Mucosa of descending colon (tissue), 3 donors: ENCODE measurements at regions not wholly inside any gene's neighbourhood (a gene's known extent, or its start where the extent isn't known, plus 50 kb on each side); places are given as distances from the start of the nearest gene placed in this dataset.

Experiments
- ATAC-seq: fragments of 200-7000 bp; cut with Tn5 transposase; one replicate; pipeline ENCODE4 v1.9.1; 2020; ENCODE audit warnings: mild to moderate bottlenecking, moderate library complexity
- DNase-seq, 3 donors: peaks; one replicate each; pipeline ENCODE4 v3.0.0-alpha.2; 2020
- H3K36me3 ChIP-seq: fragments of 200-600 bp; one replicate; pipeline ENCODE4 v1.8.0; 2021; ENCODE audit warnings: low read depth, mild to moderate bottlenecking
- H3K4me1 ChIP-seq: fragments of 200-600 bp; one replicate; pipeline ENCODE4 v1.8.0; 2021; ENCODE audit warnings: low read depth, mild to moderate bottlenecking
- H3K4me3 ChIP-seq: fragments of 200-600 bp; one replicate; pipeline ENCODE4 v1.8.0; 2021; ENCODE audit warnings: mild to moderate bottlenecking
- H3K9me3 ChIP-seq: fragments of 200-600 bp; one replicate; pipeline ENCODE4 v1.8.0; 2021; ENCODE audit warnings: mild to moderate bottlenecking
- intact Hi-C, 2 donors: fragments of 100-400 bp; cut with DNase I in 1 of 2; cut with micrococcal nuclease in 1 of 2; formaldehyde crosslinking; loops; one replicate each; pipeline versions ENCODE4 v1.11.0 to v1.11.1; 2022; cut with DNase I, micrococcal nuclease
- TF ChIP-seq, protein P1 (sequence below): fragments of 200-600 bp; IDR thresholded peaks from one replicate; pipeline ENCODE4 v1.8.0; 2022; ENCODE audit warnings: antibody characterized with exemption, mild to moderate bottlenecking
- donor health status: DM: no; HTN: no; CAD: no; lungs with moderate emphysema.
- donor health status: DM: no; HTN: no; CAD: no.
- donor health status: DM: no; HTN: yes; CAD: no.

DNA sequence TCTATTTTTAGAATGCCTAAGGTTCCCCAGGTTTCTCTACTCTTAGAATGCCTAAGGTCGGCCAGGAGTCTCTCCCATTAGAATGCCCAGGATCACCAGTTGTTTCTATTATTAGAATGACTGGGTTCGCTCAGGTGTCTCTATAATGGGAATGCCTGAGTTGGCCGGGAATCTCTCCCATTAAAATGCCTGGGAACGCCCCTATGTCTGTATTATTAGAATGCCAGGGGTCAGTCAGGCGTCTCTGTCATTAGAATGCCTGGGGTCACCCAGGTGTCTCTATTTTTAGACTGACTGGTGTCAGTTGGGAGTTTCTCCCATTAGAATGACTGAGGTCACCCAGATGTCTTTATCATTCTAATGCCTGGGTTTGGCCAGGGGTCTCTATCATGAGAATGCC lies 2252.5 kb downstream of the TP53TG3F start:
- DNase-seq (no peak), ATAC-seq (no peak)
- no peaks in the 10 kb centered on the region for H3K36me3 ChIP-seq
- H3K9me3 ChIP-seq, result peaks cover 77% of the 10 kb centered on the region
- no peak overlapping the region for H3K4me3 ChIP-seq
- intact Hi-C loops, result no loop called here
- TF ChIP-seq, protein P1, sequence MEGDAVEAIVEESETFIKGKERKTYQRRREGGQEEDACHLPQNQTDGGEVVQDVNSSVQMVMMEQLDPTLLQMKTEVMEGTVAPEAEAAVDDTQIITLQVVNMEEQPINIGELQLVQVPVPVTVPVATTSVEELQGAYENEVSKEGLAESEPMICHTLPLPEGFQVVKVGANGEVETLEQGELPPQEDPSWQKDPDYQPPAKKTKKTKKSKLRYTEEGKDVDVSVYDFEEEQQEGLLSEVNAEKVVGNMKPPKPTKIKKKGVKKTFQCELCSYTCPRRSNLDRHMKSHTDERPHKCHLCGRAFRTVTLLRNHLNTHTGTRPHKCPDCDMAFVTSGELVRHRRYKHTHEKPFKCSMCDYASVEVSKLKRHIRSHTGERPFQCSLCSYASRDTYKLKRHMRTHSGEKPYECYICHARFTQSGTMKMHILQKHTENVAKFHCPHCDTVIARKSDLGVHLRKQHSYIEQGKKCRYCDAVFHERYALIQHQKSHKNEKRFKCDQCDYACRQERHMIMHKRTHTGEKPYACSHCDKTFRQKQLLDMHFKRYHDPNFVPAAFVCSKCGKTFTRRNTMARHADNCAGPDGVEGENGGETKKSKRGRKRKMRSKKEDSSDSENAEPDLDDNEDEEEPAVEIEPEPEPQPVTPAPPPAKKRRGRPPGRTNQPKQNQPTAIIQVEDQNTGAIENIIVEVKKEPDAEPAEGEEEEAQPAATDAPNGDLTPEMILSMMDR, result no peak
- no peaks in the 10 kb centered on the region for H3K4me1 ChIP-seq

DNA sequence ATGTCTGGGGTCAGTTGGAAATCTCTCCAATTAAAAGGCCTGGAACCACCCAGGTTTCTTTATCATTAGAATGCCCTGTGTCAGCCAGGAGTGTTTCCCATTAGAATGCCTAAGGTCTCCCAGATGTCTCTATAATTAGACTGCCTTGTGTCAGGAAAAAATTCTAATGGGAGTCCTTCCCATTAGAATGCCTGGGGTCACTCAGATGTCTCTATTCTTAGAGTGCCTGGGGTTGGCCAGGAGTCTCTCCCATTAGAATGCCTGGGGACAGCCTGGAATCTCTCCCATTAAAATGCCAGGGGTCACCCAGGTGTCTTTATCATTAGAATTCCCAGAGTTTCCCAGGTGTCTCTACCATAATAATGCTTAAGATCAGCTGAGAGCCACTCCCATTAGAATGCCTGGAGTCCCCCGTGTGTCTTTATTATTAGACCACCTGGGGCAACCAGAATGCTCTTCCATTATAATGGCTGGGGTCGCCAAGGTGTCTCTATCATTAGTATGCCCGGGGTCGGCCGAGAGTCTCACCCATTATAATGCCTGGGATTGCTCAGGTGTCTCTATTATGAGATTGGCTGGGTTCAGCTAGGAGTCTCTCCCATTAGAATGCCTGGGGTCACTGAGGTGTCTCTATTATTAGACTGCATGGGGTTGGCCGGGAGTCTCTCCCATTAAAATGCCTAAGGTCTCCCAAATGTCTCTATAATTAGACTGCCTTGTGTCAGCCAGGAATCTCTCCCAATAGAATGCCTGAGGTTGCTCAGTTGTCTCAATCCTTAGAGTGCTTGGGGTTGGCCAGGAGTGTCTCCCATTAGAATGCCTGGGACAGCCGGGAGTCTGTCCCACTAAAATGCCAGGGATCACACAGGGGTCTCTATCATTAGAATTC lies 2254.6 kb downstream of the TP53TG3F start:
- DNase-seq, result no peak
- Histone ChIP-seq H3K4me1 (no peaks in the 10 kb centered on the region), H3K9me3 (peaks cover 61% of the 10 kb centered on the region), H3K4me3 (no peak overlapping the region), H3K36me3 (no peaks in the 10 kb centered on the region)
- no peak for ATAC-seq
- intact Hi-C loops, result no loop called here
- TF ChIP-seq, protein P1, result no peak

DNA sequence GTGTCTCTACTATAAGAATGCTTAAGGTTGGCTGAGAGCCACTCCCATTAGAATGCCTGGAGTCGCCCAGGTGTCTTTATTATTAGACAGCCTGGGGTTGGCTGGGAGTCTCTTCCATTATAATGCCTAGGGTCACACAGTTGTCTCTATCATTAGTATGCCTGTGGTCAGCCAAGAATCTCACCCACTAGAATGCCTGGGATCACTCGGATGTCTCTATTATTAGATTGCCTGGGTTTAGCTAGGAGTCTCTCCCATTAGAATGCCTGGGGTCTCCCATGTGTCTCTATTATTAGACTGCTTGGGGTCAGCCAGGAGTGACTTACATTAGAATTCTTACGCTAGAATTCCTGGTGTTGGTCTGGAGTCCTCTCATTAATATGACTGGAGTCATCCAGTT lies 2255.3 kb downstream of the TP53TG3F start:
- ATAC-seq (no peak), DNase-seq (no peak)
- TF ChIP-seq, protein P1, result no peak
- Histone ChIP-seq H3K4me3 (no peak overlapping the region), H3K36me3 (no peaks in the 10 kb centered on the region), H3K9me3 (peaks cover 61% of the 10 kb centered on the region), H3K4me1 (no peaks in the 10 kb centered on the region)
- intact Hi-C loops, result no loop called here

DNA sequence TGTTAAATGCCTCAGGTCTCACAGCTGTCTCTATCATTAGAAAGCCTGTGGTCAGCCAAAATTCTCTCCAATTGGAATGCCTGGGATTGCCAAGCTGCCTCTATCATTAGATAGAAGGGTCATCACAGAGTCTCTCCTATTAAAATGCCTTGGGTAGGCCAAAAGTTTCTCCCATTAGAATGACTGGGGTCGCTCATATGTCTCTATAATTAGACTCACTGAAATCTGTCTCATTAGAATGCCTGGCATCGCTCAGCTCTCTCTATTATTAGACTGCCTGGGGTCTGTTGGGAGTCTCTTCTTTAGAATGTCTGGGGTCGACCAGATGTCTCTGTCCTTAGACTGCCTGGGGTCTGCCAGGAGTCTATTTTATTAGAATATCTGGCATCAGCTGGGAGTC lies 2265.1 kb downstream of the TP53TG3F start:
- intact Hi-C loops, result no loop called here
- TF ChIP-seq, protein P1, result no peak
- Histone ChIP-seq H3K4me3 (no peak overlapping the region), H3K9me3 (peaks cover 90% of the 10 kb centered on the region), H3K36me3 (no peaks in the 10 kb centered on the region), H3K4me1 (no peaks in the 10 kb centered on the region)
- no peak for DNase-seq
- no peak for ATAC-seq

DNA sequence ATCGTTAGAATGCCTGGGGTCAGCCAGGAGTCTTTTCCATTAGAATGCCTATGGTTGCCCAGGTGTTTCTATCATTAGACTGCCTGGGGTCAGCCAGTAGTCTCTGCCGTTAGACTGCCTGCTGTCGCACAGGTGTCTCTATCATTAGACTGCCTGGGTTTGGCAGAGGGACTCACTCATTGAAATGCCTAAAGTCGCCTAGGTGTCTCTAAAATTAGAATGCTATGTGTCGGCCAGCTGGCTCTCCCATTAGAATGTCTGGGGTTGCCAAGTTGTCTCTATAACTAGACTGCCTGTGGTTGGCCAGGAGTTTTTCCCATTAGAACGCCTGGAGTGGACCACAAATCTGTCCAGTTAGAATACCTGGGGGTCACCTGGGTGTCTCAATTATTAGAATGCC lies 2266.5 kb downstream of the TP53TG3F start:
- Histone ChIP-seq H3K36me3 (no peaks in the 10 kb centered on the region), H3K4me1 (no peaks in the 10 kb centered on the region), H3K4me3 (no peak overlapping the region), H3K9me3 (peaks cover 97% of the 10 kb centered on the region)
- ATAC-seq (no peak), DNase-seq (no peak)
- TF ChIP-seq, protein P1, result no peak
- intact Hi-C loops, result no loop called here
